K562 (cell line): ENCODE measurements at regions not wholly inside any gene's neighbourhood (a gene's known extent, or its start where the extent isn't known, plus 50 kb on each side); places are given as distances from the start of the nearest gene placed in this dataset.

Source experiments
- ATAC-seq: fragments of 200-7000 bp; cut with Tn5 transposase; 3 replicates; pipeline ENCODE4 v1.9.1; 2020; ENCODE audit warnings: moderate library complexity
- BruUV-seq: library from RNA; stranded (reverse); fragments of 400-500 nt; replicated peaks from 2 replicates; lab custom pipeline; 2021; lab: Mats Ljungman, UMichigan
- CTCF ChIA-PET: fragments of 300-600 bp; formaldehyde crosslinking; extraction: SDS; loops from one replicate; lab custom pipeline; 2021; ENCODE audit warnings: low intra/inter-chr PET ratio; lab: Yijun Ruan, JAX
- POLR2A ChIA-PET: fragments of 300-600, 350-650 bp; sonication (Branson Sonifier 250); formaldehyde crosslinking; extraction: SDS; loops from one replicate; lab custom pipeline; 2021; ENCODE audit warnings: antibody characterized with exemption, inconsistent platforms; lab: Yijun Ruan, JAX
- DNase-seq, 4 experiments: peaks; one replicate each; pipeline versions ENCODE4 v3.0.0 to v3.0.0-alpha.2; 2011 to 2018; ENCODE audit warnings: low spot score in 3 of 4, mixed read lengths in 3 of 4; ENCODE audit errors: extremely low read depth in 1 of 4
- FAIRE-seq: peaks from 2 replicates; lab custom pipeline; 2011; peaks lifted over from hg19 to GRCh38; lab: Jason Lieb, UNC
- H2AFZ ChIP-seq: 2 replicates; pipeline ENCODE4 v1.6.0; 2011; ENCODE audit warnings: low read depth, low read length, control low read depth, inconsistent platforms
- H3K27ac ChIP-seq: fragments of 200-600 bp; 3 replicates; pipeline ENCODE4 v1.8.0; 2011; ENCODE audit warnings: low read depth, mild to moderate bottlenecking, control low read depth, inconsistent platforms, low read length, moderate library complexity, mixed read lengths; ENCODE audit errors: extremely low read depth
- H3K27me3 ChIP-seq, 2 experiments: fragments of 300-600 bp in 1 of 2; 2 replicates in 1 of 2; 3 replicates in 1 of 2; pipeline versions ENCODE4 v1.6.0 to v1.8.0; 2011; ENCODE audit warnings: inconsistent platforms in 2 of 2, low read length in 2 of 2, mild to moderate bottlenecking in 1 of 2, mixed read lengths in 1 of 2, moderate library complexity in 1 of 2; ENCODE audit not compliant: control insufficient read depth in 2 of 2, insufficient read depth in 2 of 2
- H3K36me3 ChIP-seq: fragments of 300-600 bp; 3 replicates; pipeline ENCODE4 v1.8.0; 2011; ENCODE audit warnings: mild to moderate bottlenecking, low read length, inconsistent platforms; ENCODE audit not compliant: control insufficient read depth, insufficient read depth
- H3K4me1 ChIP-seq, 2 experiments: fragments of 200-600 bp in 1 of 2; replicated peaks in 1 of 2; 2 replicates in 1 of 2; 3 replicates in 1 of 2; pipeline versions ENCODE4 v1.5.1 to v1.8.0; 2011; ENCODE audit warnings: inconsistent platforms in 2 of 2, low read length in 2 of 2, mild to moderate bottlenecking in 1 of 2, mixed read lengths in 1 of 2, moderate library complexity in 1 of 2; ENCODE audit not compliant: control insufficient read depth in 2 of 2, insufficient read depth in 2 of 2
- H3K4me2 ChIP-seq: 2 replicates; pipeline ENCODE4 v1.6.1; 2011; ENCODE audit warnings: low read length, control low read depth, inconsistent platforms, mixed read lengths; ENCODE audit not compliant: insufficient read depth
- H3K4me3 ChIP-seq: fragments of 200-600 bp; sonication (generic), shearing (Covaris generic); 2 replicates; pipeline ENCODE4 v1.5.1; 2016; ENCODE audit warnings: control low read depth, inconsistent platforms
- H3K79me2 ChIP-seq: fragments of 200-600 bp; 3 replicates; pipeline ENCODE4 v1.8.0; 2011; ENCODE audit warnings: low read length, inconsistent platforms; ENCODE audit not compliant: control insufficient read depth, insufficient read depth
- H3K9ac ChIP-seq, 2 experiments: 2 replicates each; pipeline versions ENCODE4 v1.6.0 to v1.6.1; 2011; ENCODE audit warnings: low read depth in 2 of 2, low read length in 2 of 2, control low read depth in 1 of 2, inconsistent platforms in 1 of 2, mild to moderate bottlenecking in 1 of 2, mixed read lengths in 1 of 2; ENCODE audit not compliant: insufficient read depth in 1 of 2
- H3K9me1 ChIP-seq: one replicate; pipeline ENCODE4 v1.6.0; 2011; ENCODE audit warnings: inconsistent platforms, mild to moderate bottlenecking, low read length, moderate library complexity; ENCODE audit not compliant: control insufficient read depth, insufficient read depth
- H3K9me3 ChIP-seq: replicated peaks from 2 replicates; pipeline ENCODE4 v1.5.1; 2011; ENCODE audit warnings: low read depth, low read length, inconsistent platforms; ENCODE audit not compliant: control insufficient read depth, insufficient read depth
- H4K20me1 ChIP-seq: replicated peaks from 2 replicates; pipeline ENCODE4 v1.6.1; 2011; ENCODE audit warnings: low read length, inconsistent platforms, mixed read lengths; ENCODE audit not compliant: control insufficient read depth, insufficient read depth
- COPS2 ChIP-seq: fragments of 450-650 bp; conservative IDR thresholded peaks from 2 replicates; pipeline ENCODE4 v1.6.1; 2016; ENCODE audit warnings: mild to moderate bottlenecking, moderate library complexity
- HIVEP1 ChIP-seq: fragments of 250-450 bp; sonication (Bioruptor Pico); IDR thresholded peaks from 2 replicates; pipeline ENCODE4 v1.4.0; 2020; ENCODE audit warnings: mild to moderate bottlenecking
- LARP7 ChIP-seq: fragments of 450-650 bp; IDR thresholded peaks from 2 replicates; pipeline ENCODE4 v1.6.1; 2016
- NONO ChIP-seq, 2 experiments: fragments of 200-400 bp in 1 of 2; fragments of 450-650 bp in 1 of 2; formaldehyde crosslinking in 1 of 2; IDR thresholded peaks; 2 replicates each; pipeline ENCODE4 v1.6.1; 2017; ENCODE audit warnings: low read depth in 2 of 2, mild to moderate bottlenecking in 2 of 2, moderate library complexity in 2 of 2, low read length in 1 of 2
- NUFIP1 ChIP-seq: fragments of 450-650 bp; IDR thresholded peaks from 2 replicates; pipeline ENCODE4 v1.6.1; 2018; ENCODE audit not compliant: partially characterized antibody
- POLR3A ChIP-seq: IDR thresholded peaks from 2 replicates; pipeline ENCODE4 v1.6.1; 2011; ENCODE audit warnings: borderline replicate concordance, mild to moderate bottlenecking, moderate library complexity; ENCODE audit not compliant: insufficient read length, insufficient read depth; ENCODE audit errors: extremely low read depth
- PTRF ChIP-seq: fragments of 450-650 bp; IDR thresholded peaks from 2 replicates; pipeline ENCODE4 v1.6.1; 2016; ENCODE audit warnings: mild to moderate bottlenecking, missing genetic modification characterization, missing compliant biosample characterization
- RREB1 ChIP-seq: fragments of 250-450 bp; sonication (Bioruptor Pico); IDR thresholded peaks from 2 replicates; pipeline ENCODE4 v1.4.0; 2020
- TBP ChIP-seq: optimal IDR thresholded peaks from 2 replicates; pipeline ENCODE3; 2011; ENCODE audit warnings: low read depth, low read length, improper control_type of control experiment
- THAP12 ChIP-seq: fragments of 250-450 bp; sonication (Bioruptor Pico); IDR thresholded peaks from 2 replicates; pipeline ENCODE4 v1.9.0; 2021; ENCODE audit warnings: mild to moderate bottlenecking, inconsistent platforms
- TRIM25 ChIP-seq: fragments of 450-650 bp; IDR thresholded peaks from 2 replicates; pipeline ENCODE4 v1.7.0; 2016; ENCODE audit warnings: borderline replicate concordance
- TSC22D4 ChIP-seq: fragments of 450-650 bp; IDR thresholded peaks from 2 replicates; pipeline ENCODE4 v1.6.1; 2016; ENCODE audit warnings: missing genetic modification characterization, missing biosample characterization, control low read depth
- ZKSCAN8 ChIP-seq: fragments of 200-800 bp; sonication (Bioruptor generic); IDR thresholded peaks from 2 replicates; pipeline ENCODE4 v1.6.1; 2016; ENCODE audit warnings: missing genetic modification characterization, missing compliant biosample characterization
- ZNF311 ChIP-seq: fragments of 250-450 bp; sonication (Bioruptor Pico); IDR thresholded peaks from 2 replicates; pipeline ENCODE4 v1.4.0; 2020; ENCODE audit warnings: mild to moderate bottlenecking, moderate library complexity
- WGBS: fragments of 100-300 bp; shearing (Covaris generic); methylation state at CpG from one replicate; pipeline ENCODE4 v1.1.6; 2016; ENCODE audit warnings: low coverage, mixed read lengths; ENCODE audit not compliant: insufficient coverage; ENCODE audit errors: missing lambda C conversion rate; 5-methylcytosine and 5-hydroxymethylcytosine counted together
- in situ Hi-C: fragments of 300-500 bp; cut with MboI; formaldehyde crosslinking; loops from 4 replicates; pipeline ENCODE4 v1.15.0; 2018; ENCODE audit warnings: inconsistent platforms, mixed read lengths
- intact Hi-C: fragments of 100-400 bp; cut with micrococcal nuclease; formaldehyde crosslinking; loops from 2 replicates; pipeline ENCODE4 v1.14.2; 2022

- TF ChIP-seq RREB1: no peak
- TF ChIP-seq TSC22D4: no peak
- no peak for TF ChIP-seq COPS2
- no peak for TF ChIP-seq ZKSCAN8
These were observed 848.5 kb downstream of the DACH1 start (continued) for GRCh38 chr13:71018544-71018943.

GRCh38 chr13:71017607-71018006, 849.4 kb downstream of the DACH1 start:
- Histone ChIP-seq H3K4me1 (no peaks in the 10 kb centered on the region), H3K79me2 (no peaks in the 10 kb centered on the region), H4K20me1 (no peaks in the 10 kb centered on the region), H3K27ac (no peak overlapping the region), H3K36me3 (no peaks in the 10 kb centered on the region), H3K9ac (no peak overlapping the region), H3K27me3 (no peaks in the 10 kb centered on the region), H3K9me3 (no peaks in the 10 kb centered on the region), H3K4me2 (no peak overlapping the region), H3K4me3 (no peak overlapping the region), H3K9me1 (no peaks in the 10 kb centered on the region), H2AFZ (no peak overlapping the region)
- ChIA-PET CTCF (no interaction called here), POLR2A (no interaction called here)
- WGBS: 0% methylated on average over 1 of the region's 1 CpG
- ATAC-seq (no peak), FAIRE-seq (no peak), DNase-seq (no peak)
- no TSS peak for BruUV-seq
- intact Hi-C loops (no loop called here), in situ Hi-C loops (no loop called here)
- no peak for TF ChIP-seq TRIM25
- TF ChIP-seq TBP: no peak
- no peak for TF ChIP-seq POLR3A
- no peak for TF ChIP-seq PTRF (tag)
- TF ChIP-seq ZNF311 (CRISPR knock-in tag): no peak
- no peak for TF ChIP-seq THAP12 (CRISPR knock-in tag)
- no peak for TF ChIP-seq NONO (IDR thresholded peaks at IDR 0.05; ENCODE audit: low read depth in 2 of 2, low read length in 1 of 2)
- no peak for TF ChIP-seq NUFIP1
- TF ChIP-seq HIVEP1 (CRISPR knock-in tag): no peak
- TF ChIP-seq LARP7: no peak
